ENCODE measurements at regions not wholly inside any gene's neighbourhood (a gene's known extent, or its start where the extent isn't known, plus 50 kb on each side); places are given as distances from the start of the nearest gene placed in this dataset.

GRCh38 chr7:155999631-156000489 is 187.6 kb upstream of the SHH start:
- TF ChIP-seq POLR2AphosphoS5 (IDR thresholded peaks at IDR 0.05) (no peak), POLR2A (IDR thresholded peaks at IDR 0.05) (no peak)
